GM12878 (cell line): ENCODE measurements at regions not wholly inside any gene's neighbourhood (a gene's known extent, or its start where the extent isn't known, plus 50 kb on each side); places are given as distances from the start of the nearest gene placed in this dataset.

ENCODE experiments used
- ATAC-seq: fragments of 200-7000 bp; cut with Tn5 transposase; 3 replicates; pipeline ENCODE4 v1.9.1; 2020; ENCODE audit warnings: mild to moderate bottlenecking, moderate library complexity
- BruUV-seq: library from RNA; stranded (reverse); fragments of 400-500 nt; replicated peaks from 2 replicates; lab custom pipeline; 2021; lab: Mats Ljungman, UMichigan
- CTCF ChIA-PET: fragments of 300-600 bp; sonication (Branson Sonifier 250); formaldehyde crosslinking; extraction: SDS; loops from one replicate; lab custom pipeline; 2021; ENCODE audit warnings: inconsistent platforms; lab: Yijun Ruan, JAX
- POLR2A ChIA-PET: fragments of 350-600 bp; formaldehyde crosslinking; extraction: SDS; loops from one replicate; lab custom pipeline; 2021; ENCODE audit warnings: inconsistent platforms; lab: Charles Lee
- RAD21 ChIA-PET: fragments of 300-600 bp; sonication (Branson Sonifier 250); formaldehyde crosslinking; loops from one replicate; lab custom pipeline; 2023; ENCODE audit warnings: antibody characterized with exemption; ENCODE audit not compliant: unreplicated experiment; lab: Charles Lee
- SMC1A ChIA-PET: fragments of 300-600 bp; sonication (Branson Sonifier 250); formaldehyde crosslinking; loops from one replicate; lab custom pipeline; 2023; ENCODE audit not compliant: unreplicated experiment, uncharacterized antibody; lab: Charles Lee
- DNase-seq: peaks from one replicate; pipeline ENCODE4 v3.0.0-alpha.2; 2011; ENCODE audit warnings: low read depth, low spot score
- FAIRE-seq: peaks from 3 replicates; lab custom pipeline; 2011; peaks lifted over from hg19 to GRCh38; lab: Jason Lieb, UNC
- H2AFZ ChIP-seq: 2 replicates; pipeline ENCODE4 v1.6.0; 2011; ENCODE audit warnings: low read depth, low read length, control low read depth; ENCODE audit not compliant: control insufficient read depth
- H3K27ac ChIP-seq: 2 replicates; pipeline ENCODE4 v1.5.1; 2011; ENCODE audit warnings: control low read depth; ENCODE audit not compliant: control insufficient read depth, insufficient read depth
- H3K27me3 ChIP-seq, 2 experiments: replicated peaks in 1 of 2; 2 replicates each; pipeline versions ENCODE4 v1.6.0 to v1.6.1; 2011; ENCODE audit warnings: low read length in 1 of 2; ENCODE audit not compliant: control insufficient read depth in 2 of 2, insufficient read depth in 2 of 2
- H3K36me3 ChIP-seq, 2 experiments: 2 replicates each; pipeline ENCODE4 v1.5.1; 2011; ENCODE audit warnings: low read length in 1 of 2; ENCODE audit not compliant: control insufficient read depth in 2 of 2, insufficient read depth in 2 of 2
- H3K4me1 ChIP-seq: 2 replicates; pipeline ENCODE4 v1.6.1; 2011; ENCODE audit warnings: mild to moderate bottlenecking, low read length, moderate library complexity, mixed read lengths; ENCODE audit not compliant: control insufficient read depth, insufficient read depth
- H3K4me2 ChIP-seq: 2 replicates; pipeline ENCODE4 v1.6.0; 2011; ENCODE audit warnings: control low read depth; ENCODE audit not compliant: control insufficient read depth, insufficient read depth
- H3K4me3 ChIP-seq: fragments of 200-600 bp; sonication (generic); 2 replicates; pipeline ENCODE4 v1.5.1; 2016
- H3K79me2 ChIP-seq: 2 replicates; pipeline ENCODE4 v1.6.0; 2011; ENCODE audit warnings: low read length; ENCODE audit not compliant: control insufficient read depth, insufficient read depth
- H3K9ac ChIP-seq: 2 replicates; pipeline ENCODE4 v1.8.0; 2011; ENCODE audit warnings: low read length, control low read depth, mixed read lengths; ENCODE audit not compliant: control insufficient read depth, insufficient read depth
- H3K9me3 ChIP-seq: replicated peaks from 3 replicates; pipeline ENCODE4 v1.5.1; 2011; ENCODE audit warnings: mild to moderate bottlenecking, low read length; ENCODE audit not compliant: control insufficient read depth, insufficient read depth
- H4K20me1 ChIP-seq: 2 replicates; pipeline ENCODE4 v1.6.0; 2011; ENCODE audit not compliant: control insufficient read depth, insufficient read depth
- GABPA ChIP-seq: IDR thresholded peaks from 2 replicates; pipeline ENCODE4 v1.6.1; 2014; ENCODE audit warnings: antibody characterized with exemption, low read depth, mild to moderate bottlenecking, inconsistent platforms
- IKZF1 ChIP-seq: fragments of 450-650 bp; conservative IDR thresholded peaks from 2 replicates; pipeline ENCODE4 v1.6.1; 2017; ENCODE audit warnings: antibody characterized with exemption, mild to moderate bottlenecking
- MTA2 ChIP-seq: fragments of 450-650 bp; IDR thresholded peaks from 2 replicates; pipeline ENCODE4 v1.6.1; 2016; ENCODE audit warnings: low read depth, mild to moderate bottlenecking, moderate library complexity
- NR2C1 ChIP-seq: fragments of 450-650 bp; IDR thresholded peaks from 2 replicates; pipeline ENCODE4 v1.6.1; 2017; ENCODE audit warnings: antibody characterized with exemption, mild to moderate bottlenecking, moderate library complexity
- POLR2AphosphoS2 ChIP-seq: IDR thresholded peaks from 2 replicates; pipeline ENCODE4 v1.6.1; 2011; ENCODE audit warnings: low read depth, mild to moderate bottlenecking, low read length, improper control_type of control experiment, moderate library complexity
- PRDM15 ChIP-seq: fragments of 450-650 bp; formaldehyde crosslinking; IDR thresholded peaks from 2 replicates; pipeline ENCODE4 v1.4.0; 2020; ENCODE audit warnings: mild to moderate bottlenecking, moderate library complexity
- RELB ChIP-seq: fragments of 450-650 bp; IDR thresholded peaks from 2 replicates; pipeline ENCODE4 v1.6.1; 2017; ENCODE audit warnings: low read depth, mild to moderate bottlenecking, moderate library complexity
- REST ChIP-seq: IDR thresholded peaks from 2 replicates; pipeline ENCODE4 v1.6.1; 2012; ENCODE audit warnings: mild to moderate bottlenecking, low read depth, low read length
- WGBS: methylation state at CpG from one replicate; pipeline ENCODE4 v1.1.6; 2016; ENCODE audit warnings: low lambda C conversion rate; ENCODE audit not compliant: insufficient replicate concordance, insufficient coverage; ENCODE audit errors: missing lambda C conversion rate; 5-methylcytosine and 5-hydroxymethylcytosine counted together
- in situ Hi-C: fragments of 300-500 bp; cut with MboI; formaldehyde crosslinking; loops from 9 replicates; pipeline ENCODE4 v1.14.3; 2018; ENCODE audit warnings: mixed read lengths
- intact Hi-C: fragments of 100-400 bp; cut with micrococcal nuclease; formaldehyde crosslinking; loops from one replicate; pipeline ENCODE4 v1.14.2; 2022; ENCODE audit not compliant: unreplicated experiment
- TF ChIP-seq, protein P1 (sequence below): fragments of 450-650 bp; IDR thresholded peaks from 2 replicates; pipeline ENCODE4 v1.6.1; 2016; ENCODE audit warnings: mild to moderate bottlenecking
- TF ChIP-seq, protein P2 (sequence below): fragments of 450-650 bp; IDR thresholded peaks from 2 replicates; pipeline ENCODE4 v1.6.1; 2017; ENCODE audit warnings: mild to moderate bottlenecking, moderate library complexity

DNA sequence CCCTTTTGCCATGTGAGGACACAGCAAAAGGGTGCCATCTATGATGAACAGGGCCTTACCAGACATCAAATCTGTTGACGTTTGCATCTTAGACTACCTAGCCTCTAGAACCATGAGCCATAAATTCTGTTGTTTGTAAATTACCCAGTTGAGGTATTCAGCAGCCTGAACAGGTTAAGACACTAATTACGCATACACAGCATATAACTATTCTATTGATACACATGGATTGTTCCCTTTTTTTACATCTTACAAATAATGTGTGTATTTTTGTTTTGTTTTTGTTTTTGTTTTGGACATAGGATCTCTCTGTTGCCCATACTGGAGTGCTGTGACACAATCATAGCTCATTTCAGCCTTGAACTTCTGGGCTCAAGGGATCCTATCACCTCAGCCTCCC, 255.5 kb downstream of the OPA1 start:
- H4K20me1 ChIP-seq = no peaks in the 10 kb centered on the region
- no peaks in the 10 kb centered on the region for H3K27me3 ChIP-seq
- CTCF ChIA-PET = interaction anchor here (1.8 kb wide), 1 partner anchor 8 kb away, joined by 4 read pairs; no protein-coding TSS in a partner anchor
- POLR2A ChIA-PET = no interaction called here
- no TSS peak for BruUV-seq
- no peak overlapping the region for H3K4me2 ChIP-seq
- H3K4me1 ChIP-seq = no peaks in the 10 kb centered on the region
- no peaks in the 10 kb centered on the region for H3K36me3 ChIP-seq
- no peaks in the 10 kb centered on the region for H3K79me2 ChIP-seq
- DNase-seq (no peak), FAIRE-seq (peak; percentile 7), ATAC-seq (no peak)
- in situ Hi-C loops (no loop called here), intact Hi-C loops (no loop called here)
- RAD21 ChIA-PET = no interaction called here
- SMC1A ChIA-PET = no interaction called here
- H2AFZ ChIP-seq = no peak overlapping the region
- H3K9ac ChIP-seq = no peak overlapping the region
- H3K4me3 ChIP-seq = no peak overlapping the region
- peaks cover 2% of the 10 kb centered on the region; the same call in 1 of the 3 replicates for H3K9me3 ChIP-seq
- no peak overlapping the region for H3K27ac ChIP-seq
- WGBS = 65% methylated on average over 2 of the region's 2 CpGs
- no peak for TF ChIP-seq MTA2
- no peak for TF ChIP-seq GABPA
- no peak for TF ChIP-seq REST
- no peak for TF ChIP-seq PRDM15 (CRISPR knock-in tag)
- no peak for TF ChIP-seq POLR2AphosphoS2
- TF ChIP-seq NR2C1 = no peak
- no peak for TF ChIP-seq RELB
- no peak for TF ChIP-seq IKZF1
- TF ChIP-seq, protein P1, sequence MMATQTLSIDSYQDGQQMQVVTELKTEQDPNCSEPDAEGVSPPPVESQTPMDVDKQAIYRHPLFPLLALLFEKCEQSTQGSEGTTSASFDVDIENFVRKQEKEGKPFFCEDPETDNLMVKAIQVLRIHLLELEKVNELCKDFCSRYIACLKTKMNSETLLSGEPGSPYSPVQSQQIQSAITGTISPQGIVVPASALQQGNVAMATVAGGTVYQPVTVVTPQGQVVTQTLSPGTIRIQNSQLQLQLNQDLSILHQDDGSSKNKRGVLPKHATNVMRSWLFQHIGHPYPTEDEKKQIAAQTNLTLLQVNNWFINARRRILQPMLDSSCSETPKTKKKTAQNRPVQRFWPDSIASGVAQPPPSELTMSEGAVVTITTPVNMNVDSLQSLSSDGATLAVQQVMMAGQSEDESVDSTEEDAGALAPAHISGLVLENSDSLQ = no peak
- TF ChIP-seq, protein P2, sequence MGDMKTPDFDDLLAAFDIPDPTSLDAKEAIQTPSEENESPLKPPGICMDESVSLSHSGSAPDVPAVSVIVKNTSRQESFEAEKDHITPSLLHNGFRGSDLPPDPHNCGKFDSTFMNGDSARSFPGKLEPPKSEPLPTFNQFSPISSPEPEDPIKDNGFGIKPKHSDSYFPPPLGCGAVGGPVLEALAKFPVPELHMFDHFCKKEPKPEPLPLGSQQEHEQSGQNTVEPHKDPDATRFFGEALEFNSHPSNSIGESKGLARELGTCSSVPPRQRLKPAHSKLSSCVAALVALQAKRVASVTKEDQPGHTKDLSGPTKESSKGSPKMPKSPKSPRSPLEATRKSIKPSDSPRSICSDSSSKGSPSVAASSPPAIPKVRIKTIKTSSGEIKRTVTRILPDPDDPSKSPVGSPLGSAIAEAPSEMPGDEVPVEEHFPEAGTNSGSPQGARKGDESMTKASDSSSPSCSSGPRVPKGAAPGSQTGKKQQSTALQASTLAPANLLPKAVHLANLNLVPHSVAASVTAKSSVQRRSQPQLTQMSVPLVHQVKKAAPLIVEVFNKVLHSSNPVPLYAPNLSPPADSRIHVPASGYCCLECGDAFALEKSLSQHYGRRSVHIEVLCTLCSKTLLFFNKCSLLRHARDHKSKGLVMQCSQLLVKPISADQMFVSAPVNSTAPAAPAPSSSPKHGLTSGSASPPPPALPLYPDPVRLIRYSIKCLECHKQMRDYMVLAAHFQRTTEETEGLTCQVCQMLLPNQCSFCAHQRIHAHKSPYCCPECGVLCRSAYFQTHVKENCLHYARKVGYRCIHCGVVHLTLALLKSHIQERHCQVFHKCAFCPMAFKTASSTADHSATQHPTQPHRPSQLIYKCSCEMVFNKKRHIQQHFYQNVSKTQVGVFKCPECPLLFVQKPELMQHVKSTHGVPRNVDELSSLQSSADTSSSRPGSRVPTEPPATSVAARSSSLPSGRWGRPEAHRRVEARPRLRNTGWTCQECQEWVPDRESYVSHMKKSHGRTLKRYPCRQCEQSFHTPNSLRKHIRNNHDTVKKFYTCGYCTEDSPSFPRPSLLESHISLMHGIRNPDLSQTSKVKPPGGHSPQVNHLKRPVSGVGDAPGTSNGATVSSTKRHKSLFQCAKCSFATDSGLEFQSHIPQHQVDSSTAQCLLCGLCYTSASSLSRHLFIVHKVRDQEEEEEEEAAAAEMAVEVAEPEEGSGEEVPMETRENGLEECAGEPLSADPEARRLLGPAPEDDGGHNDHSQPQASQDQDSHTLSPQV = no peak
